ENCODE measurements at regions not wholly inside any gene's neighbourhood (a gene's known extent, or its start where the extent isn't known, plus 50 kb on each side); places are given as distances from the start of the nearest gene placed in this dataset.
A peak's percentile ranks its signal among the peaks of the same experiment; 100 is the strongest.

DNA sequence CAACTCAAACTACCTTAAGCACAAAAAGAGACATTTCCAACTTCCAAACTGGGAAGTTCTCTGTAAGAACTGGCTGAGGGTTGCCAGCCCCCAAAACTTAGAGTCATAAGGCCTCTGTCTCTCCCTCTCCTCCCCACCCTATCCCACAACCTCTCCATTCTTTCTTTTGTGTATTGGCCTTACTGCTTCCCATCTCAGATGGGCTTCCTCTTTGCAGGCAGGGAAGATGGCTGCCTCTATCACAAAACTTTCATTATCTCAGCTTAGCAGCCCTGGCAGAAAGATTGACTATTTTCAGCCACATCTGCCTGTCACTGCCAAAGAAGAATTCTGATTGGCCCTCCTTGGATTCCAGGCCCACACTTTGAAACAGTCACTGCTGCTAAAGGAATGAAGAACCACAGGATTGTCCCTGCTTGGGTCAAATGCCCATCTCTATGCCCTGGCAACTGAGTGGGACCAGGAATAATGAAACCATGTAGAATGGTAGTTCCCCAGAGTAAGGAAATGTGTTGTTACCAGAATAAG lies 58.0 kb upstream of the PRKAR2B start:
- H3K4me3 ChIP-seq = no peak overlapping the region
- intact Hi-C loops (cut with DNase I) = no loop called here
- H3K9me3 ChIP-seq = no peaks in the 10 kb centered on the region
- peak in 1 of 4 donors; percentile 34 for ATAC-seq
- TF ChIP-seq POLR2A (IDR thresholded peaks at IDR 0.05) = no peak
- TF ChIP-seq, protein P1, sequence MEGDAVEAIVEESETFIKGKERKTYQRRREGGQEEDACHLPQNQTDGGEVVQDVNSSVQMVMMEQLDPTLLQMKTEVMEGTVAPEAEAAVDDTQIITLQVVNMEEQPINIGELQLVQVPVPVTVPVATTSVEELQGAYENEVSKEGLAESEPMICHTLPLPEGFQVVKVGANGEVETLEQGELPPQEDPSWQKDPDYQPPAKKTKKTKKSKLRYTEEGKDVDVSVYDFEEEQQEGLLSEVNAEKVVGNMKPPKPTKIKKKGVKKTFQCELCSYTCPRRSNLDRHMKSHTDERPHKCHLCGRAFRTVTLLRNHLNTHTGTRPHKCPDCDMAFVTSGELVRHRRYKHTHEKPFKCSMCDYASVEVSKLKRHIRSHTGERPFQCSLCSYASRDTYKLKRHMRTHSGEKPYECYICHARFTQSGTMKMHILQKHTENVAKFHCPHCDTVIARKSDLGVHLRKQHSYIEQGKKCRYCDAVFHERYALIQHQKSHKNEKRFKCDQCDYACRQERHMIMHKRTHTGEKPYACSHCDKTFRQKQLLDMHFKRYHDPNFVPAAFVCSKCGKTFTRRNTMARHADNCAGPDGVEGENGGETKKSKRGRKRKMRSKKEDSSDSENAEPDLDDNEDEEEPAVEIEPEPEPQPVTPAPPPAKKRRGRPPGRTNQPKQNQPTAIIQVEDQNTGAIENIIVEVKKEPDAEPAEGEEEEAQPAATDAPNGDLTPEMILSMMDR (IDR thresholded peaks at IDR 0.05) = no peak
- H3K27ac ChIP-seq = no peak overlapping the region
- H3K27me3 ChIP-seq = no peaks in the 10 kb centered on the region
- no peaks in the 10 kb centered on the region for H3K4me1 ChIP-seq
- H3K36me3 ChIP-seq = no peaks in the 10 kb centered on the region
- no peak for DNase-seq

DNA sequence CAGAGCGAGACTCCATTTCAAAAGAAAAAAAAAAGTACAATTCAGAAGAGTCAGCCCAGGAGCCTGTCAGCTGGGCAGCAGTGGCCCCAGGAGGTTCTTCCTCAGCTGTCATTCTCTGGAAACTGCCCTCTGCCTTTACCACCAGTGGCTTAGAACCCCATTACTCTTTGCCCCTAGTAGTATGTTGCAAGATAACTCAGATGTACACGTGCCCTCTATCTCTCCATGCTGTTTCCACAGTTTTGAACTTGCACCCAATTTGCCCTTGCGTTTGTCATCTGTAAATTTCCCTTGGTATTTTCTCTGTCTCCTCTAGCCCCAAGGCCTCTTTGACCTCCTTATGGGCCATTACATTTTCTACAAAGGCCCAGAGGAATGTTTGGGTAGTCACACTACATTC lies 56.7 kb upstream of the PRKAR2B start:
- ATAC-seq (no peak), DNase-seq (no peak)
- no peak overlapping the region for H3K27ac ChIP-seq
- H3K4me1 ChIP-seq = no peaks in the 10 kb centered on the region
- TF ChIP-seq, protein P1 (IDR thresholded peaks at IDR 0.05) = no peak
- intact Hi-C loops (cut with DNase I) = no loop called here
- H3K9me3 ChIP-seq = no peaks in the 10 kb centered on the region
- WGBS, 4 donors = 87 to 97% (median 93%) methylated on average over 3 of the region's 3 CpGs
- H3K27me3 ChIP-seq = no peaks in the 10 kb centered on the region
- no peaks in the 10 kb centered on the region for H3K36me3 ChIP-seq
- H3K4me3 ChIP-seq = no peak overlapping the region

GRCh38 chr7:106992511-106992910 lies 52.0 kb upstream of the PRKAR2B start:
- no peaks in the 10 kb centered on the region for H3K9me3 ChIP-seq
- no peak for TF ChIP-seq POLR2A (IDR thresholded peaks at IDR 0.05)
- TF ChIP-seq, protein P1 (IDR thresholded peaks at IDR 0.05) = no peak
- H3K27me3 ChIP-seq = no peaks in the 10 kb centered on the region
- no peak overlapping the region for H3K4me3 ChIP-seq
- intact Hi-C loops (cut with DNase I) = no loop called here
- ATAC-seq = no peak
- no peaks in the 10 kb centered on the region for H3K36me3 ChIP-seq
- DNase-seq = no peak
- no peak overlapping the region for H3K27ac ChIP-seq
- H3K4me1 ChIP-seq = no peaks in the 10 kb centered on the region
- 54 to 64% (median 57%) methylated on average over 3 of the region's 3 CpGs for WGBS, 4 donors
